ENCODE measurements at regions not wholly inside any gene's neighbourhood (a gene's known extent, or its start where the extent isn't known, plus 50 kb on each side); places are given as distances from the start of the nearest gene placed in this dataset.
"Not testable (repeated sequence)": the region's sequence is repeated elsewhere in the genome, so short reads cannot be mapped to it uniquely, and the experiment has no call there.

DNA sequence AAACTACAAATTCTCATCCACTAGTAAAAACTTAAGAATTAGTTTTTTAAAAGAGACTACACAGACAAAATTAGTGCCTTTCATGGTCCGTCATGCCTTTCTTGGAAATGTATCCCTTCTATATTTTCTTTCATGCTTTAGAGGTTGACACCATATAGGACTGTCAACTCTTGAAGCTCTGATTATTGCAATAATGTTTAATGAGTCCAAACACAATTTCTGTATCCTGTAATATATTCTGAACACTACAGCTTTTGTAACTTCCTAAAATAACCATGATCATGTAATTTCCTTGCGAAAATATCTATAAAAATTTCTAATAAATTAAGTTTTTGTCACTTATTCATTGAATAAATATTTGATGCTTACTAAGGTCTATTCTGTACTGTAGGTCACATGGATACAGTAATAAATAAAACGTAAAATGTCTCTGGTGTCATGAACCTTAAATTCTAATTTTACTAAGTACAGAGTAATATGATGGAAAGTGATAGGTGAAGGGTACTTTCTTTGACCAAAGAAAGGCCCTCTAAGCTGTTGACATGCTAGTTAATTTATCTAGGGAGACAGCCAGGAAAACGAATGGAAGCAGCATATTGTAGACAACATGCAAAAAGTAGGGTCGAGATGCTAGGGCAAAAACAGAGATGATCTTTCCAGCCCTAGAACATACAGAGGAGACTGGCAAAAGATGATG, 687.3 kb upstream of the PCDH9 start:
- H3K4me3 ChIP-seq (ENCODE audit: low read depth, low read length) = no peak overlapping the region
- no peaks in the 10 kb centered on the region for H3K27me3 ChIP-seq (ENCODE audit: control insufficient read depth, insufficient read depth, low read length)
- TF ChIP-seq, protein P1, sequence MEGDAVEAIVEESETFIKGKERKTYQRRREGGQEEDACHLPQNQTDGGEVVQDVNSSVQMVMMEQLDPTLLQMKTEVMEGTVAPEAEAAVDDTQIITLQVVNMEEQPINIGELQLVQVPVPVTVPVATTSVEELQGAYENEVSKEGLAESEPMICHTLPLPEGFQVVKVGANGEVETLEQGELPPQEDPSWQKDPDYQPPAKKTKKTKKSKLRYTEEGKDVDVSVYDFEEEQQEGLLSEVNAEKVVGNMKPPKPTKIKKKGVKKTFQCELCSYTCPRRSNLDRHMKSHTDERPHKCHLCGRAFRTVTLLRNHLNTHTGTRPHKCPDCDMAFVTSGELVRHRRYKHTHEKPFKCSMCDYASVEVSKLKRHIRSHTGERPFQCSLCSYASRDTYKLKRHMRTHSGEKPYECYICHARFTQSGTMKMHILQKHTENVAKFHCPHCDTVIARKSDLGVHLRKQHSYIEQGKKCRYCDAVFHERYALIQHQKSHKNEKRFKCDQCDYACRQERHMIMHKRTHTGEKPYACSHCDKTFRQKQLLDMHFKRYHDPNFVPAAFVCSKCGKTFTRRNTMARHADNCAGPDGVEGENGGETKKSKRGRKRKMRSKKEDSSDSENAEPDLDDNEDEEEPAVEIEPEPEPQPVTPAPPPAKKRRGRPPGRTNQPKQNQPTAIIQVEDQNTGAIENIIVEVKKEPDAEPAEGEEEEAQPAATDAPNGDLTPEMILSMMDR (IDR thresholded peaks at IDR 0.05; ENCODE audit: insufficient read depth, low read depth, low read length) = no peak
- DNase-seq (ENCODE audit: low read depth) = no peak
- POLR2A ChIA-PET = no interaction called here
- H3K36me3 ChIP-seq (ENCODE audit: control insufficient read depth, insufficient read depth, low read length) = no peaks in the 10 kb centered on the region
- CTCF ChIA-PET = no interaction called here

DNA sequence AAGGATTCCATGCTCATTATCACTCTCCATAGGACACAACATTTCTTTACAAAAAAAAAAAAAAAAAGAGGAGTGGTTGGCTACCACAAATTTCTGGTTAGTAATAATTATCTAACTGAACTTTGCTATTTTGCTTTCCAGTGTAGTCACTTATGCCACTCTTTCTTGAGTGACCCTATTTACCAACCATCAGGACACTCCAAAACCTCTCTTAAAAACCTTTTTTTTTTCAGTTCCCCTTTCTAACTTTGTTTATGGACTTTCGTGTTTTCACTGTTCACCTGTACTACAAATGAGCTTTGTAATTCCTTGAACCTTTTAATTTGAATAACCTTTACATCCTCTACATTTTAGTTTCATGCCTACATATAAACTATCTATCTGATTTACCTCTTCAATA, 686.5 kb upstream of the PCDH9 start:
- TF ChIP-seq, protein P1 (IDR thresholded peaks at IDR 0.05; ENCODE audit: insufficient read depth, low read depth, low read length) = no peak
- no peaks in the 10 kb centered on the region for H3K27me3 ChIP-seq (ENCODE audit: control insufficient read depth, insufficient read depth, low read length)
- ChIA-PET CTCF (no interaction called here), POLR2A (no interaction called here)
- no peak overlapping the region for H3K4me3 ChIP-seq (ENCODE audit: low read depth, low read length)
- DNase-seq (ENCODE audit: low read depth) = no peak
- H3K36me3 ChIP-seq (ENCODE audit: control insufficient read depth, insufficient read depth, low read length) = no peaks in the 10 kb centered on the region

DNA sequence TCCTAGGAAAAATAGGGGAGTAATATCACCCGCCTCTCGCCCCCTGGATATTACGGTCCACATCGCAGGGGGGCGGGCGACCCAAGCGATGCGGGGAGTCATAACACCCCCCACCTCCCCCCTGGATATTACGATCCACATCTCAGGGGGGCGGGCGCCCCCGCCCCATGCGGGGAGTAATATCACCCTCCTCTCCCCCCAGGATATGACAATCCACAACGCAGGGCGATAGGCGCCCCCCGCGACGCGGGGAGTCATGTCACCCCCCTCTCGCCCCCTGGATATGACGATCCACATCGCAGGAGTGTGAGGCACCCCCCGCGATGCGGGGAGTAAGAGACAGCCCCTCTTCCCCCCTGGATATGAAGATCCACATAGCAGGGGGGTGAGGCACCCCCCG, 684.4 kb upstream of the PCDH9 start:
- TF ChIP-seq, protein P1 (IDR thresholded peaks at IDR 0.05; ENCODE audit: insufficient read depth, low read depth, low read length) = no peak
- Histone ChIP-seq H3K4me3 (ENCODE audit: low read depth, low read length) (no peak overlapping the region), H3K27me3 (ENCODE audit: control insufficient read depth, insufficient read depth, low read length) (no peaks in the 10 kb centered on the region), H3K36me3 (ENCODE audit: control insufficient read depth, insufficient read depth, low read length) (no peaks in the 10 kb centered on the region)
- ChIA-PET CTCF (no interaction called here), POLR2A (no interaction called here)
- DNase-seq (ENCODE audit: low read depth) = no peak

DNA sequence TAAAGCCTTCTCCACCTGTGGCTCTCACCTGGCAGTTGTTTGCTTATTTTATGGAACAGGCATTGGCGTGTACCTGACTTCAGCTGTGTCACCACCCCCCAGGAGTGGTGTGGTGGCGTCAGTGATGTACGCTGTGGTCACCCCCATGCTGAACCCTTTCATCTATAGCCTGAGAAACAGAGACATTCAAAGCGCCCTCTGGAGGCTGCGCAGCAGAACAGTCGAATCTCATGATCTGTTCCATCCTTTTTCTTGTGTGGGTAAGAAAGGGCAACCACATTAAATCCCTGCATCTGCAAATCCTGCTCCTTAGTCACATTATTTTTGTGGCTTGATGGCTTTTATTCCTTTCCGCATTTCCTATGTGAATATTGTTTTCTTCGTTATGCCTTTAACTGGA, 672.8 kb upstream of the PCDH9 start:
- H3K27me3 ChIP-seq (ENCODE audit: control insufficient read depth, insufficient read depth, low read length); CTCF ChIA-PET; H3K4me3 ChIP-seq (ENCODE audit: low read depth, low read length); H3K36me3 ChIP-seq (ENCODE audit: control insufficient read depth, insufficient read depth, low read length); POLR2A ChIA-PET; DNase-seq (ENCODE audit: low read depth): not testable (repeated sequence)

DNA sequence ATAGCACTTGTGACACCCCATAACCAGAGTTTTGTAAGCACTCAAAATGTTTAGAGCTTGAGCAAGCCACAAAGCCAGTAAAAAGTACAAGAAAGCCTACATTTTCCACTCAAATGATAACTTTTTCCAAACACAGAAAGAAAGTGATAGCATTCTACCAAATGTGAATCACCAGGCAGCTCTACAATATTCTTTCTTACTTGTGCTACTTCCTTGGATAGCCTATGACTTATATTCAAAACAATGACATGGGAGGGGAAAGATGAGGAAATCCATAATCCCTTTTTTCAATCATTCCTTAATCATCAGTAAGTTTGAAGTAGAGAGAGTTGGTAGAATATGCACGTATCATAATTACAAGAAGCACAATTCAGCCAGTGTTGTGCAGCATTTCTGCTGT, 650.8 kb upstream of the PCDH9 start:
- Histone ChIP-seq H3K4me3 (ENCODE audit: low read depth, low read length) (no peak overlapping the region), H3K27me3 (ENCODE audit: control insufficient read depth, insufficient read depth, low read length) (no peaks in the 10 kb centered on the region), H3K36me3 (ENCODE audit: control insufficient read depth, insufficient read depth, low read length) (no peaks in the 10 kb centered on the region)
- POLR2A ChIA-PET = no interaction called here
- TF ChIP-seq, protein P1 (IDR thresholded peaks at IDR 0.05; ENCODE audit: insufficient read depth, low read depth, low read length) = no peak
- CTCF ChIA-PET = no interaction called here
- no peak for DNase-seq (ENCODE audit: low read depth)

DNA sequence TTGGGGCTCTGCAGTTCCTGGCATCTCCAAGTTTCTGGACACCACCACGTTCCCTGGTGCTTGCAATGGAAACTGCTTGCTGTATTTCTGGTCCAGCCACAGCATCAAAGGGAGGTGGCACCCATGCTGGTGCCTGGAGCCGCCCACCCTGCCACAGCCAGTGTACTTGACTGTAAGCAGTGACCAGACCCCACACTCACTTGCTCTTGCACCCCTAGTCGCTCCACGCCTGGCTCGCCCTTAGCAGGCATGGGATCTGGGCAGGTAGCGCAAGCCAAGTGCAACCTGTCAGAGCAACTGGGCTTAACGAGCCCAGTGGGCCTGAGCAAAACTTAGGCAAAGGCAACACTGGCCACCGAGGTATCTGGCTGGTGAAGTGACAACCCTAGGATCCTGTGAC, 648.2 kb upstream of the PCDH9 start:
- no peaks in the 10 kb centered on the region for H3K36me3 ChIP-seq (ENCODE audit: control insufficient read depth, insufficient read depth, low read length)
- no peak overlapping the region for H3K4me3 ChIP-seq (ENCODE audit: low read depth, low read length)
- TF ChIP-seq, protein P1 (IDR thresholded peaks at IDR 0.05; ENCODE audit: insufficient read depth, low read depth, low read length) = no peak
- H3K27me3 ChIP-seq (ENCODE audit: control insufficient read depth, insufficient read depth, low read length) = no peaks in the 10 kb centered on the region
- no peak for DNase-seq (ENCODE audit: low read depth)
- CTCF ChIA-PET = no interaction called here
- POLR2A ChIA-PET = no interaction called here

Measured in BJ (cell line).